Effector memory CD8-positive, alpha-beta T cell (primary cell): ENCODE measurements at regions not wholly inside any gene's neighbourhood (a gene's known extent, or its start where the extent isn't known, plus 50 kb on each side); places are given as distances from the start of the nearest gene placed in this dataset.

Source experiments
- ATAC-seq: fragments of 150-1000 bp; cut with Tn5 transposase; replicated peaks from 2 replicates; pipeline ENCODE4 v1.10.0; 2021; ENCODE audit warnings: mild to moderate bottlenecking, moderate library complexity
- DNase-seq, 3 experiments: peaks; one replicate each; pipeline ENCODE4 v3.0.0; 2021
- H3K27ac Mint-ChIP-seq, 2 donors: one replicate each; pipeline ENCODE4 v1.8.0; 2022; ENCODE audit warnings: mild to moderate bottlenecking in 2 of 2, mixed read lengths in 2 of 2, moderate library complexity in 2 of 2
- H3K27me3 Mint-ChIP-seq, 2 donors: one replicate each; pipeline ENCODE4 v1.8.0; 2022; ENCODE audit warnings: mixed read lengths in 2 of 2
- H3K36me3 Mint-ChIP-seq: one replicate; pipeline ENCODE4 v1.8.0; 2022; ENCODE audit warnings: mild to moderate bottlenecking, moderate library complexity, mixed read lengths; ENCODE audit not compliant: insufficient read depth
- H3K4me1 Mint-ChIP-seq, 2 donors: one replicate each; pipeline ENCODE4 v1.8.0; 2022; ENCODE audit warnings: low read depth in 2 of 2, mixed read lengths in 2 of 2
- H3K4me3 Mint-ChIP-seq, 2 donors: one replicate each; pipeline ENCODE4 v1.8.0; 2022; ENCODE audit warnings: mild to moderate bottlenecking in 2 of 2, mixed read lengths in 2 of 2, moderate library complexity in 2 of 2
- H3K9me3 Mint-ChIP-seq, 2 donors: one replicate each; pipeline ENCODE4 v1.8.0; 2022; ENCODE audit warnings: mixed read lengths in 2 of 2

DNA sequence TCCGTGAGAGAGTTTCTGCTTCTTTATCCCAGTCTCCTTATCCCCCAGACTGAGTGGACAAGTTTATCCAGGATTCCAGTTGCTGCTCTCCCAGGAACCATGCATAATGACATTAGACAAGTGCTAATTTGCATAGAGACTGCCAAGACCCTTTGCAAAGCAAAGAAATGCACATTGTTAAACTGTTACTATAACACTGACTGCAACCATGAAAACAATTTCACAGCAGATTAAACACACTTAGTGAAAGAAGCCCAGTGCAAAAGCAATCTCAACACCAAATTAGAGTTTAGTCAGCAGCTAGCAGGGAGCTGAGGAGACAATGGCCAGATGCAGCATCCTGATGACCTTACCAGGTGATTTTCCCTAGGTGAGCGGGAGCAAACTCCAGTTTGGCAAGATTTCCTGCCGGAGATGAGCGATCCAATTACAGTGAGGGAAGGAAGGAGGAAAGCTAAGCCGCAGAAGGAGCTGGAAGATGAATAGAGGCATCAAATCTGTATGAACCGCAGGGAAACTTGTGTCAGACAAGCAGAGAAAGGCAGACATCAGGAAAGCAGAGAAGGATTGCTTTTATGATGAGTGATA, 273.8 kb upstream of the B3GAT1 start:
- no peaks in the 10 kb centered on the region for H3K36me3 Mint-ChIP-seq
- no peaks in the 10 kb centered on the region for H3K9me3 Mint-ChIP-seq

DNA sequence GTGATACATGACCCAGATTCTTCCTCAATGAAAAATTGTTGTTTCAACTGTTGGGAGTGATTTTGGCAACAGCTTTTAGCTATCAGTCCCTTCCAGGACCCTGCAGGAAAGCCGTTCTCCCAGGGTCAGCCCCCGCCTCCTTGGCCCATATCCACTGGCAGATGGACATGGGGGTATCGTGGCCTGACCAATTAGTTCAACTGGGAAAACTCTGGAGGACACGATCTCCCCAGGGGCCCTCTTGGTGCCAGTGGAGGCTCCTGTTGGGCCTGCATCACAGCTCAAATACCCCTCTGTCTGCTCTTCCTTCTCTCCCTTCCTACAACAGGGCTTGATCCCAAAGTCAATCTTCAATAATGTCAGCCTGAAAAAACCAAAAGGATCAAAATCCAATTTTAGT, 272.5 kb upstream of the B3GAT1 start:
- Mint-ChIP-seq H3K4me1 (no peaks in the 10 kb centered on the region), H3K27ac (no peak overlapping the region), H3K4me3 (no peak overlapping the region), H3K9me3 (no peaks in the 10 kb centered on the region), H3K36me3 (no peaks in the 10 kb centered on the region), H3K27me3 (peaks cover under 1 to 46% of the 10 kb centered on the region in 2 donors)
- DNase-seq (no peak), ATAC-seq (no peak)

More for the DNA sequence above, 273.8 kb upstream of the B3GAT1 start:
- Mint-ChIP-seq H3K4me3 (no peak overlapping the region), H3K27me3 (peaks cover 0 to 55% of the 10 kb centered on the region in 2 donors), H3K4me1 (no peaks in the 10 kb centered on the region), H3K27ac (no peak overlapping the region)
- DNase-seq = no peak
- no peak for ATAC-seq

- no peak for ATAC-seq
- DNase-seq = no peak
- Mint-ChIP-seq H3K4me3 (no peak overlapping the region), H3K9me3 (no peaks in the 10 kb centered on the region), H3K27me3 (peaks cover 8 to 39% of the 10 kb centered on the region in 2 donors), H3K36me3 (no peaks in the 10 kb centered on the region), H3K4me1 (no peaks in the 10 kb centered on the region), H3K27ac (no peak overlapping the region)
These were observed 271.8 kb upstream of the B3GAT1 start for GRCh38 chr11:134683860-134684259.

- DNase-seq (no peak), ATAC-seq (no peak)
- Mint-ChIP-seq H3K27me3 (peaks cover 10 to 28% of the 10 kb centered on the region in 2 donors), H3K27ac (no peak overlapping the region), H3K9me3 (no peaks in the 10 kb centered on the region), H3K36me3 (no peaks in the 10 kb centered on the region), H3K4me1 (no peaks in the 10 kb centered on the region), H3K4me3 (no peak overlapping the region)
These were observed 270.5 kb upstream of the B3GAT1 start for GRCh38 chr11:134682577-134682976.

- H3K27me3 Mint-ChIP-seq = peaks cover 10 to 24% of the 10 kb centered on the region in 2 donors
- H3K9me3 Mint-ChIP-seq = no peaks in the 10 kb centered on the region
- H3K4me3 Mint-ChIP-seq = no peak overlapping the region
- ATAC-seq (no peak), DNase-seq (no peak)
- H3K4me1 Mint-ChIP-seq = no peaks in the 10 kb centered on the region
- H3K36me3 Mint-ChIP-seq = no peaks in the 10 kb centered on the region
- H3K27ac Mint-ChIP-seq = no peak overlapping the region
These were observed 267.6 kb upstream of the B3GAT1 start for GRCh38 chr11:134679592-134679991.

GRCh38 chr11:134678744-134679143, 266.7 kb upstream of the B3GAT1 start:
- H3K27ac Mint-ChIP-seq = no peak overlapping the region
- no peaks in the 10 kb centered on the region for H3K36me3 Mint-ChIP-seq
- no peak for DNase-seq
- no peak overlapping the region for H3K4me3 Mint-ChIP-seq
- ATAC-seq = no peak
- peaks cover 10 to 24% of the 10 kb centered on the region in 2 donors for H3K27me3 Mint-ChIP-seq
- no peaks in the 10 kb centered on the region for H3K9me3 Mint-ChIP-seq
- H3K4me1 Mint-ChIP-seq = no peaks in the 10 kb centered on the region

DNA sequence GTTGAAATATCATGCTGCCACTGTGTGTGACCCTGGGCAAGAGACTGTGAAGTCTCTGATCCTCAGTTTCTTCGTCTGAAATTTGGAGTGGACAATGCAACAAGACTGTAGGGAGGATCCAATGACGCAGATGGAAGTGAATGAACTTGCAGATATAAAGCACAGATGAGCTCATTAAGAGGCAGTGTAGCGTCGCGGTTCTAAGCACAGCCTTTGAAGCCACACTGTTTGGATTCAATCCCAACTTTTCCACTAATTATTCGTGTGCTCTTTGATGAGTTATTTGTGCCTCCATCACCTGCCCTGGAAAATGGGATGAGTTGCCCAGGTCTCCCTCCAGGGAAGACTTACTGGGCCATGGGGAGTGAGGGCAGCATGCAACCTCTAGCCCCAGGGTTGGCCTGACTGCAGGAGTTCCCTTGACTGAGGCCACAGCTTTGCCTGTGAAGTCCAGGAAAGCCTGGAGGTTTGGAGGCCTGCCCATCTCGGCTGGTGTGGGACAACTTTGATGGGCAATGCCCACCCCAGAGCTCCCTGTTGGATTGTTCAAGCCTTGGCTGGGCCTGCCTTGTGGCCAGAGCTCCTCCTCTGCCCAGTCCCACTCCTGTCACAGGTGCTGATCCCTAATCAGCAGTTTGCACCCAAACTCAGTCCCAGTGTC, 266.0 kb upstream of the B3GAT1 start:
- H3K27me3 Mint-ChIP-seq = peaks cover 10 to 17% of the 10 kb centered on the region in 2 donors
- H3K4me3 Mint-ChIP-seq = no peak overlapping the region
- no peaks in the 10 kb centered on the region for H3K4me1 Mint-ChIP-seq
- no peaks in the 10 kb centered on the region for H3K36me3 Mint-ChIP-seq
- no peaks in the 10 kb centered on the region for H3K9me3 Mint-ChIP-seq
- no peak for ATAC-seq
- no peak for DNase-seq
- H3K27ac Mint-ChIP-seq = no peak overlapping the region

GRCh38 chr11:134677397-134677822, 265.4 kb upstream of the B3GAT1 start:
- no peak for ATAC-seq

DNA sequence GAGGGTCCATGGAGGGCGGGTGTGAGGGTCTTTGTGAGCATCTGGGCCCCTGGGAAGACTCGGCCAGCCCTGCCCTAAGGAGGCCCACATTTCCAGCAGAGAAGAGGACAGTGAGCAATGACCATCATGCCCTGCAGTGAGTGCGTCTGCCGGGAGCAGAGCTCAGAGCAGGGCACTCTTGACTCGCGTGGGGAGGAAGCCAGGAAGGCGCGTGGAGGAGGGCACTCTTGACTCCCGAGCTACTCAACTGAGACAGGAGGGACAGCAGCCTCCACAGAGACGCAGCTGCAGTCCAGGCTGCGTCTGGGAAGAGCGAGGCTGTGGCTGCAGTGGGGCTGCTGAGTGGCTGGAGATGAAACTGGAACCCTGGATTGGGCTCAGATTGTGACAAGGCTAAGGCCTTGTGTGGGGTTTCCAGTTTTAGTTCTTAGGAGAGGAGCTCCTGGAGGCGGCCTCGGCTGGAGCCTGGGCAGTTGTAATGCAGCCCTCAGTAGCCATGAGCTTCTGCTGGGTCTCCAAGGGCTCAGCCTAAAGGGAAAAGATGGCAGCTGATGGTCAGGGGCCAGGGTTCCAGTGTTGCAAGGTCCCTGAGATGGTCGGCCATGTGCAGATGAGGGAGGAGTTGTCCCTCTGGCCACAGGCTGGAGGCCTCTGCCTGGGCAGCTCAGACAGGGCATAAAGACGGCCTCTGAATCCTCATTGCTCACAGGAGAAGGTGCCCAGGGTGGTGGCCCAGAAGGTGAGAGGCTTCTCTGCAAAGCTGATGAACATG, 264.7 kb upstream of the B3GAT1 start:
- Mint-ChIP-seq H3K4me3 (no peak overlapping the region), H3K4me1 (no peaks in the 10 kb centered on the region), H3K27me3 (peaks cover 12 to 17% of the 10 kb centered on the region in 2 donors), H3K36me3 (no peaks in the 10 kb centered on the region), H3K27ac (no peak overlapping the region), H3K9me3 (no peaks in the 10 kb centered on the region)
- no peak for ATAC-seq
- no peak for DNase-seq

More at GRCh38 chr11:134677397-134677822, 265.4 kb upstream of the B3GAT1 start:
- peaks cover 10 to 13% of the 10 kb centered on the region in 2 donors for H3K27me3 Mint-ChIP-seq
- no peak overlapping the region for H3K27ac Mint-ChIP-seq
- H3K36me3 Mint-ChIP-seq = no peaks in the 10 kb centered on the region
- no peaks in the 10 kb centered on the region for H3K9me3 Mint-ChIP-seq
- no peak for DNase-seq
- H3K4me3 Mint-ChIP-seq = no peak overlapping the region
- H3K4me1 Mint-ChIP-seq = no peaks in the 10 kb centered on the region

DNA sequence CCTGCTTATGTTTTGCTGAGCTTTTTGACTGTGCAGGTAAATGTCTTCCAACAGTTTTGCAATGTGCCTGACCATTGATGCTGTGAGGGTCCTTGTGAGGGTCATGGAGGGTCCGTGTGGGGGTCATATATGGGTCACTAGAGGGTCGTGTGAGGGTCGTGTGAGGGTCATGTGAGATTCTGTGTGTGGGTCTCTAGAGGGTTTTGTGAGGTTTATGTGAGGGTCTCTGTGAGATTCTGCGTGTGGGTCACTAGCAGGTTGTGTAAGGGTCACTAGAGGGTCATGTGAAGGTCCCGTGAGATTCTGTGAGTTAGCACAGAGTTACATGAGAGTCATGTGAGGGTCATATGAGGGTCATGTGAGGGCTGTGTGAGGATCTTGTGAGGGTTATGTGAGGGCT, 263.9 kb upstream of the B3GAT1 start:
- H3K9me3 Mint-ChIP-seq = no peaks in the 10 kb centered on the region
- H3K4me3 Mint-ChIP-seq = no peak overlapping the region
- DNase-seq = no peak
- no peaks in the 10 kb centered on the region for H3K36me3 Mint-ChIP-seq
- H3K27ac Mint-ChIP-seq = no peak overlapping the region
- ATAC-seq = no peak
- peaks cover 14 to 24% of the 10 kb centered on the region in 2 donors for H3K27me3 Mint-ChIP-seq
- H3K4me1 Mint-ChIP-seq = no peaks in the 10 kb centered on the region

- Mint-ChIP-seq H3K27ac (no peak overlapping the region), H3K4me3 (no peak overlapping the region), H3K4me1 (no peaks in the 10 kb centered on the region), H3K9me3 (no peaks in the 10 kb centered on the region), H3K36me3 (no peaks in the 10 kb centered on the region), H3K27me3 (peaks cover 23 to 34% of the 10 kb centered on the region in 2 donors)
- DNase-seq = no peak
- no peak for ATAC-seq
These were observed 262.9 kb upstream of the B3GAT1 start for GRCh38 chr11:134674974-134675373.

GRCh38 chr11:134670961-134671370, 258.9 kb upstream of the B3GAT1 start:
- DNase-seq = no peak
- Mint-ChIP-seq H3K36me3 (no peaks in the 10 kb centered on the region), H3K4me1 (no peaks in the 10 kb centered on the region), H3K27me3 (peaks cover 49 to 65% of the 10 kb centered on the region in 2 donors), H3K9me3 (peaks cover 0 to 2% of the 10 kb centered on the region in 2 donors), H3K4me3 (no peak overlapping the region), H3K27ac (no peak overlapping the region)
- no peak for ATAC-seq

DNA sequence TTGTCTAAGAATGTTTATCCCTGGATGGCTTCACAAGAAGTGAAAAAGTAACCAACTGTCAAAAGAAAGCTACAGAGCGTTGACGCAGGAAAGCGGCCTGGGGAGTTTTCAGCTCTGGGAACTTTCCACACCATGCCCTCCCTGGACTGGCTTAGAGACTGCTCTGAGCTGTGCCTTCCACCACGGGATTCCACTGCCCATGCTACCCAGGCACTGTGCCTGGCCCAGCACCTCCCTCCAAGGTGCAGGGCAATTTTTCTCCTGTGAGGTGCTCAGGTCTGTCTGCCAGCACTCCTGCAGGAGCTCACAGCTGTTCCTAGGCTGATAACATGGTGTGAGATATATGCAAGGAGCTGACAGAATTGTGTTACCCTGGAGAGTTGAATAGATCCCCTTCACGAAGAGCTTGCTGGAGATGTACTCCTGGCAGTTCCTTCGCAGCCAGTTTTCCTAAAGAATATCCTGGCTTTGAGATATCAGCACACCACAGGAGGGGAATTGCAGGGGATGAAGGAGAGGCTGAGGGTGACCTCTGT, 258.3 kb upstream of the B3GAT1 start:
- Mint-ChIP-seq H3K27ac (no peak overlapping the region), H3K4me3 (no peak overlapping the region), H3K36me3 (no peaks in the 10 kb centered on the region), H3K27me3 (peaks cover 50 to 68% of the 10 kb centered on the region in 2 donors), H3K9me3 (peaks cover 0 to 2% of the 10 kb centered on the region in 2 donors), H3K4me1 (no peaks in the 10 kb centered on the region)
- DNase-seq (no peak), ATAC-seq (no peak)
